ENCODE measurements at regions not wholly inside any gene's neighbourhood (a gene's known extent, or its start where the extent isn't known, plus 50 kb on each side); places are given as distances from the start of the nearest gene placed in this dataset.
"Not testable (repeated sequence)": the region's sequence is repeated elsewhere in the genome, so short reads cannot be mapped to it uniquely, and the experiment has no call there.

DNA sequence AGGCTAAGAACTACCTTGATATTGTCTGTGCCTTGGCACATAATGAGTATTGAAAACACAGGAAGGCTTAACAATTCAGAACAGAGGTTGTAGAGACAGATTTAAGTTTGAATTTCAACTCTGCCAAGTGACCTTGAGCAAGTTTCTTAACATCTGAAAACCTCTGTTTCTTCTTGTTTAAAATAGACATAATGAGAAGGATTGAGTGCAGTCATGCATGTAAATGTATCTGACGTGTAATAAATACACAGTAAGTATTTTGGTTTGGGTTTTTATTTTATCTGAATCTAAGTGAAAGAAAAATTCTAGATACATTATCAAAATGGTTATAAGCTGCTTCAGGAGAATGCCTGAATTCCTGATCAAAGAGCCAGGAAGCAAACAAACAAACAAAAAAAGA lies 111.9 kb downstream of the ANXA5 start:
- H3K36me3 Mint-ChIP-seq (ENCODE audit: low read depth) = no peaks in the 10 kb centered on the region
- H3K27ac Mint-ChIP-seq = no peak overlapping the region
- H3K4me1 Mint-ChIP-seq = peaks cover 20% of the 10 kb centered on the region
- H3K4me3 ChIP-seq (ENCODE audit: low read length) = peak overlapping the region; percentile 20
- no peaks in the 10 kb centered on the region for H3K27me3 ChIP-seq (ENCODE audit: control insufficient read depth, insufficient read depth, low read length, poor library complexity, severe bottlenecking)
- H3K9ac ChIP-seq (ENCODE audit: extremely low read depth, low read length, poor library complexity, severe bottlenecking) = no peak overlapping the region
- no peak overlapping the region for H3K4me3 Mint-ChIP-seq
- WGBS, 2 experiments (ENCODE audit: insufficient coverage in 1 of 2, insufficient read length in 1 of 2) = 86% methylated on average over 1 of the region's 1 CpG; no CpG with 5 or more reads in 1 of the 2 experiments
- peaks cover 9% of the 10 kb centered on the region for H3K4me1 ChIP-seq (ENCODE audit: control insufficient read depth, insufficient read depth, low read length)
- TF ChIP-seq, protein P1, sequence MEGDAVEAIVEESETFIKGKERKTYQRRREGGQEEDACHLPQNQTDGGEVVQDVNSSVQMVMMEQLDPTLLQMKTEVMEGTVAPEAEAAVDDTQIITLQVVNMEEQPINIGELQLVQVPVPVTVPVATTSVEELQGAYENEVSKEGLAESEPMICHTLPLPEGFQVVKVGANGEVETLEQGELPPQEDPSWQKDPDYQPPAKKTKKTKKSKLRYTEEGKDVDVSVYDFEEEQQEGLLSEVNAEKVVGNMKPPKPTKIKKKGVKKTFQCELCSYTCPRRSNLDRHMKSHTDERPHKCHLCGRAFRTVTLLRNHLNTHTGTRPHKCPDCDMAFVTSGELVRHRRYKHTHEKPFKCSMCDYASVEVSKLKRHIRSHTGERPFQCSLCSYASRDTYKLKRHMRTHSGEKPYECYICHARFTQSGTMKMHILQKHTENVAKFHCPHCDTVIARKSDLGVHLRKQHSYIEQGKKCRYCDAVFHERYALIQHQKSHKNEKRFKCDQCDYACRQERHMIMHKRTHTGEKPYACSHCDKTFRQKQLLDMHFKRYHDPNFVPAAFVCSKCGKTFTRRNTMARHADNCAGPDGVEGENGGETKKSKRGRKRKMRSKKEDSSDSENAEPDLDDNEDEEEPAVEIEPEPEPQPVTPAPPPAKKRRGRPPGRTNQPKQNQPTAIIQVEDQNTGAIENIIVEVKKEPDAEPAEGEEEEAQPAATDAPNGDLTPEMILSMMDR (conservative IDR thresholded peaks at IDR 0.05) = no peak
- H3K36me3 ChIP-seq (ENCODE audit: control insufficient read depth, insufficient read depth, low read length) = no peaks in the 10 kb centered on the region
- no peak overlapping the region for H3K27ac ChIP-seq (ENCODE audit: low read depth, low read length)
- H3K9me3 Mint-ChIP-seq = no peaks in the 10 kb centered on the region
- no peaks in the 10 kb centered on the region for H3K9me3 ChIP-seq (ENCODE audit: control insufficient read depth, low read length)
- DNase-seq = no peak
- H3K27me3 Mint-ChIP-seq (ENCODE audit: insufficient read depth) = no peaks in the 10 kb centered on the region

DNA sequence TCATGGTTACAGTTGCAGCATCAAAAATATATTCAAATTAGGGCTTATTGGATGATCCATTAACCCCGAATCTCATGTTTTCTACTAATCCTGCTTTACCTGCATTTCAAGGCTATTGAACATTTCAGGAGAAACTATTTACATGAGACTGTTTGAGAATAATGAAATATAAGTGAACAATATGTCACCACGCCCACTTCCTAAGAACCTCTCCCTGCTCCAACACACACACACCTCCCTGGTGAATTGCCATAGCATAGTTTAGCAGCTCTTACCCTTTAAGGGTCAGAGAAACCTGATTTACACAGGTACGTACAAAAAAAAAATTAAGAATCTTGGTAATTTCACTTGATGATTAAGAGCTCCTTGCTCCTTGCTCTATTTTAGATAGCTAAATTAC lies 113.4 kb downstream of the ANXA5 start:
- no peaks in the 10 kb centered on the region for H3K9me3 Mint-ChIP-seq
- Histone ChIP-seq H3K36me3 (ENCODE audit: control insufficient read depth, insufficient read depth, low read length) (no peaks in the 10 kb centered on the region), H3K4me3 (ENCODE audit: low read length) (no peak overlapping the region), H3K27ac (ENCODE audit: low read depth, low read length) (no peak overlapping the region), H3K9me3 (ENCODE audit: control insufficient read depth, low read length) (no peaks in the 10 kb centered on the region), H3K4me1 (ENCODE audit: control insufficient read depth, insufficient read depth, low read length) (peaks cover 9% of the 10 kb centered on the region), H3K9ac (ENCODE audit: extremely low read depth, low read length, poor library complexity, severe bottlenecking) (no peak overlapping the region), H3K27me3 (ENCODE audit: control insufficient read depth, insufficient read depth, low read length, poor library complexity, severe bottlenecking) (no peaks in the 10 kb centered on the region)
- no peaks in the 10 kb centered on the region for H3K27me3 Mint-ChIP-seq (ENCODE audit: insufficient read depth)
- no peak overlapping the region for H3K4me3 Mint-ChIP-seq
- H3K27ac Mint-ChIP-seq = no peak overlapping the region
- peaks cover 21% of the 10 kb centered on the region for H3K4me1 Mint-ChIP-seq
- TF ChIP-seq, protein P1 (conservative IDR thresholded peaks at IDR 0.05) = no peak
- H3K36me3 Mint-ChIP-seq (ENCODE audit: low read depth) = no peaks in the 10 kb centered on the region
- WGBS, 2 experiments (ENCODE audit: insufficient coverage in 1 of 2, insufficient read length in 1 of 2) = 91% methylated on average over 1 to 3 of the region's 3 CpGs
- DNase-seq = no peak

GRCh38 chr4:121582296-121582695 lies 114.5 kb downstream of the ANXA5 start:
- H3K36me3 Mint-ChIP-seq (ENCODE audit: low read depth) = no peaks in the 10 kb centered on the region
- no peak overlapping the region for H3K9ac ChIP-seq (ENCODE audit: extremely low read depth, low read length, poor library complexity, severe bottlenecking)
- H3K4me3 Mint-ChIP-seq = no peak overlapping the region
- H3K4me1 ChIP-seq (ENCODE audit: control insufficient read depth, insufficient read depth, low read length) = peaks cover 9% of the 10 kb centered on the region
- H3K27ac ChIP-seq (ENCODE audit: low read depth, low read length) = no peak overlapping the region
- peaks cover 21% of the 10 kb centered on the region for H3K4me1 Mint-ChIP-seq
- no peaks in the 10 kb centered on the region for H3K9me3 ChIP-seq (ENCODE audit: control insufficient read depth, low read length)
- H3K36me3 ChIP-seq (ENCODE audit: control insufficient read depth, insufficient read depth, low read length) = no peaks in the 10 kb centered on the region
- DNase-seq = no peak
- no peaks in the 10 kb centered on the region for H3K27me3 ChIP-seq (ENCODE audit: control insufficient read depth, insufficient read depth, low read length, poor library complexity, severe bottlenecking)
- H3K9me3 Mint-ChIP-seq = no peaks in the 10 kb centered on the region
- no peak overlapping the region for H3K4me3 ChIP-seq (ENCODE audit: low read length)
- H3K27ac Mint-ChIP-seq = no peak overlapping the region
- no peaks in the 10 kb centered on the region for H3K27me3 Mint-ChIP-seq (ENCODE audit: insufficient read depth)
- TF ChIP-seq, protein P1 (conservative IDR thresholded peaks at IDR 0.05) = no peak

DNA sequence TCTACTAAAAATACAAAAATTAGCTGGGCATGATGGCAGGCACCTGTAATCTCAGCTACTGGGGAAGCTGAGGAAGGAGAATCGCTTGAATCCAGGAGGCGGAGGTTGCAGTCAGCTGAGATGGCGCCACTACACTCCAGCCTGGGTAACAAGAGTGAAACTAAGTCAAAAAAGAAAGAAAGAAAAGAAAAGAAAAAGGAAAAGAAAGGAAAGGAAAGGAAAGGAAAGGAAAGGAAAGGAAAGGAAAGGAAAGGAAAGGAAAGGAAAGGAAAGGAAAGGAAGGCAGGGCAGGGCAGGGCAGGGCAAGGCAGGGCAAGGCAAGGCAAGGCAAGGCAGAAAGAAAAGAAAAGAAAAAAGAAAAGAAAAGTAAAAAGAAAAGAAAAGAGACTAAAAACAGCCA lies 121.4 kb downstream of the ANXA5 start:
- H3K9me3 ChIP-seq (ENCODE audit: control insufficient read depth, low read length); H3K4me3 Mint-ChIP-seq; H3K36me3 Mint-ChIP-seq (ENCODE audit: low read depth); H3K27me3 Mint-ChIP-seq (ENCODE audit: insufficient read depth); H3K4me3 ChIP-seq (ENCODE audit: low read length); H3K27me3 ChIP-seq (ENCODE audit: control insufficient read depth, insufficient read depth, low read length, poor library complexity, severe bottlenecking); H3K9ac ChIP-seq (ENCODE audit: extremely low read depth, low read length, poor library complexity, severe bottlenecking); H3K4me1 ChIP-seq (ENCODE audit: control insufficient read depth, insufficient read depth, low read length); H3K36me3 ChIP-seq (ENCODE audit: control insufficient read depth, insufficient read depth, low read length); H3K27ac Mint-ChIP-seq; H3K27ac ChIP-seq (ENCODE audit: low read depth, low read length); DNase-seq: not testable (repeated sequence)
- H3K4me1 Mint-ChIP-seq = peaks cover 21% of the 10 kb centered on the region
- 92 to 98% methylated on average over 2 to 3 of the region's 3 CpGs for WGBS, 2 experiments (ENCODE audit: insufficient coverage in 1 of 2, insufficient read length in 1 of 2)
- peaks cover 26% of the 10 kb centered on the region for H3K9me3 Mint-ChIP-seq

Data from endodermal cell (in vitro differentiated cells).